Epidermal melanocyte (primary cell): ENCODE measurements at regions not wholly inside any gene's neighbourhood (a gene's known extent, or its start where the extent isn't known, plus 50 kb on each side); places are given as distances from the start of the nearest gene placed in this dataset.

ENCODE experiments used
- DNase-seq: peaks from one replicate; pipeline ENCODE4 v3.0.0; 2011; ENCODE audit warnings: low spot score; ENCODE audit not compliant: insufficient read length

GRCh38 chr1:4601941-4602340 is 52.5 kb upstream of the AJAP1 start:
- DNase-seq, result no peak

GRCh38 chr1:4602462-4603294 is 51.7 kb upstream of the AJAP1 start:
- DNase-seq, result no peak

GRCh38 chr1:4603295-4604110 is 50.9 kb upstream of the AJAP1 start:
- DNase-seq, result no peak
